ENCODE measurements at regions not wholly inside any gene's neighbourhood (a gene's known extent, or its start where the extent isn't known, plus 50 kb on each side); places are given as distances from the start of the nearest gene placed in this dataset.
A peak's percentile ranks its signal among the peaks of the same experiment; 100 is the strongest.

DNA sequence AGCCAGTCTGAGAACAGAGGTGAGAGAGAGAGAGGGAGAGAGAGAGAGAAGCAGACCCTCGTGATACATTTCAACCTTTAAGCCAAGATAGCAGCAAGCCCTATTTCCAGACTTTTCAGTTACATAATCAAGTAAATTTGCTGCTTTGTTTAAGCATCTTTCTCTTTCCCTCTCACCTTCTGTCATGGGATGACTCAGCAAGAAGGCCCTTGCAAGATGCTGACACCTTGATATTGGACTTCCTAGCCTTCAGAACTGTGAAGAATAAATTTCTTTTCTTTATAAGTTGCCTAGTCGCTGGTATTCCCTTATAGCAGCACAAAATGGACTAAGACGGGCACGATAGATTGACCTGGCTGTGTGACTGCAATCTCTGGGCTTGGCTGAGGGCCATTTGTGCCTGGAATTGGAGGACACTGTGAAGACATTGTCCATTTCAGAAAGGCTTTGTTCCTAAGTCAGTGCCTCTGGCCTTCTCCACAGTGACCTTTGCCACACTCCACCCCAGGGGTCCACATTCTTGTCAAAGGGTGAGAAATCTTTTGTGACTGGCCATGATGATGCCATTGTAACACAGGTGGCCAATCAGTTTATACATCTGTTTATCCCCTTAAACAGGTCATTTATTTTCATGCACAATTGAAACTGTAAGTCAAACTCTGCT, 51.3 kb upstream of the ITSN2 start:
- no peak overlapping the region for H3K27ac ChIP-seq (ENCODE audit: insufficient read depth, low read length)
- in situ Hi-C loops (cut with MboI; ENCODE audit: low sequenced_read_pairs) (loop anchor here (25.0 kb wide), 1 partner anchor 726 kb away; no protein-coding TSS in a partner anchor), intact Hi-C loops (cut with micrococcal nuclease) (loop anchor here (5.0 kb wide), 2 partner anchors 511 to 561 kb away; partner anchors contain the start of genes ADCY3 and DNAJC27), dilution Hi-C loops (cut with HindIII; ENCODE audit: low sequenced_read_pairs, unreplicated experiment) (no loop called here)
- no peak overlapping the region for H4K5ac ChIP-seq (ENCODE audit: low read depth, low read length)
- no peaks in the 10 kb centered on the region for H3K9me1 ChIP-seq (ENCODE audit: insufficient read depth, low read length)
- H2AK5ac ChIP-seq (ENCODE audit: low read depth, low read length), result no peak overlapping the region
- H3K18ac ChIP-seq (ENCODE audit: low read depth, low read length), result no peak overlapping the region
- H3K4ac ChIP-seq (ENCODE audit: low read depth, low read length), result no peak overlapping the region
- no peak overlapping the region for H3K4me3 ChIP-seq (ENCODE audit: insufficient read depth, low read depth, low read length)
- no peak overlapping the region for H2AFZ ChIP-seq (replicated peaks; ENCODE audit: low read length, poor library complexity)
- no peak overlapping the region for H4K91ac ChIP-seq (ENCODE audit: insufficient read depth, low read depth, low read length)
- CTCF ChIA-PET, result interaction anchor here (1.2 kb wide), 1 partner anchor 416 kb away, joined by 4 read pairs; no protein-coding TSS in a partner anchor
- H3K56ac ChIP-seq (ENCODE audit: extremely low read depth, insufficient read depth, low read length), result no peak overlapping the region
- no peaks in the 10 kb centered on the region for H3K9me3 ChIP-seq (ENCODE audit: control insufficient read depth, insufficient read depth, low read length)
- ATAC-seq (ENCODE audit: low read depth) (no peak), DNase-seq (no peak)
- BruUV-seq (replicated peaks), result no TSS peak
- no peak overlapping the region for H2BK20ac ChIP-seq (ENCODE audit: low read depth, low read length)
- no peak overlapping the region for H3K23ac ChIP-seq (ENCODE audit: low read depth, low read length)
- WGBS, 2 experiments (ENCODE audit: extremely low coverage in 2 of 2, insufficient read length in 1 of 2), result 90% methylated on average over 3 of the region's 4 CpGs; no CpG with 5 or more reads in 1 of the 2 experiments
- H4K8ac ChIP-seq (ENCODE audit: low read depth in 2 of 2, low read length in 2 of 2), result no peak overlapping the region
- H3K4me2 ChIP-seq (ENCODE audit: low read depth, low read length), result no peak overlapping the region
- no peak overlapping the region for H2BK120ac ChIP-seq (ENCODE audit: low read depth, low read length)
- H4K20me1 ChIP-seq (ENCODE audit: insufficient read depth, low read length), result no peaks in the 10 kb centered on the region
- H2BK15ac ChIP-seq (ENCODE audit: low read depth, low read length), result no peak overlapping the region
- H2AK9ac ChIP-seq (replicated peaks; ENCODE audit: low read depth, low read length, poor library complexity), result no peak overlapping the region
- H2BK5ac ChIP-seq (ENCODE audit: low read depth, low read length, poor library complexity, severe bottlenecking), result no peak overlapping the region
- POLR2A ChIA-PET (ENCODE audit: unreplicated experiment), result no interaction called here
- H3K9ac ChIP-seq (ENCODE audit: low read depth, low read length), result no peak overlapping the region
- H3K4me1 ChIP-seq (ENCODE audit: control insufficient read depth, insufficient read depth, low read length), result no peaks in the 10 kb centered on the region
- no peaks in the 10 kb centered on the region for H3K36me3 ChIP-seq (ENCODE audit: control insufficient read depth, insufficient read depth, low read length)
- no peaks in the 10 kb centered on the region for H3K79me1 ChIP-seq (ENCODE audit: low read depth in 1 of 2, low read length in 2 of 2)
- peaks cover 2% of the 10 kb centered on the region for H3K27me3 ChIP-seq (ENCODE audit: control insufficient read depth, insufficient read depth, low read length)
- peak; percentile 74 for TF ChIP-seq NFE2L2 (IDR thresholded peaks at IDR 0.05; ENCODE audit: low read depth, low read length)
- no peak for TF ChIP-seq RAD21 (IDR thresholded peaks at IDR 0.05; ENCODE audit: low read length)
- TF ChIP-seq, protein P1, sequence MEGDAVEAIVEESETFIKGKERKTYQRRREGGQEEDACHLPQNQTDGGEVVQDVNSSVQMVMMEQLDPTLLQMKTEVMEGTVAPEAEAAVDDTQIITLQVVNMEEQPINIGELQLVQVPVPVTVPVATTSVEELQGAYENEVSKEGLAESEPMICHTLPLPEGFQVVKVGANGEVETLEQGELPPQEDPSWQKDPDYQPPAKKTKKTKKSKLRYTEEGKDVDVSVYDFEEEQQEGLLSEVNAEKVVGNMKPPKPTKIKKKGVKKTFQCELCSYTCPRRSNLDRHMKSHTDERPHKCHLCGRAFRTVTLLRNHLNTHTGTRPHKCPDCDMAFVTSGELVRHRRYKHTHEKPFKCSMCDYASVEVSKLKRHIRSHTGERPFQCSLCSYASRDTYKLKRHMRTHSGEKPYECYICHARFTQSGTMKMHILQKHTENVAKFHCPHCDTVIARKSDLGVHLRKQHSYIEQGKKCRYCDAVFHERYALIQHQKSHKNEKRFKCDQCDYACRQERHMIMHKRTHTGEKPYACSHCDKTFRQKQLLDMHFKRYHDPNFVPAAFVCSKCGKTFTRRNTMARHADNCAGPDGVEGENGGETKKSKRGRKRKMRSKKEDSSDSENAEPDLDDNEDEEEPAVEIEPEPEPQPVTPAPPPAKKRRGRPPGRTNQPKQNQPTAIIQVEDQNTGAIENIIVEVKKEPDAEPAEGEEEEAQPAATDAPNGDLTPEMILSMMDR (conservative IDR thresholded peaks at IDR 0.05; ENCODE audit: low read depth, low read length), result no peak
- H3K14ac ChIP-seq (replicated peaks; ENCODE audit: low read depth, low read length), result no peak overlapping the region

Data from IMR-90 (cell line).